UCSD-AML1 (cell line): ENCODE measurements at regions not wholly inside any gene's neighbourhood (a gene's known extent, or its start where the extent isn't known, plus 50 kb on each side); places are given as distances from the start of the nearest gene placed in this dataset.

Experiments used
- DNase-seq: peaks from one replicate; lab custom pipeline; 2025; ENCODE audit not compliant: unreplicated experiment; lab: John Stamatoyannopoulos, UW

- no peak for DNase-seq
These were observed 1126.6 kb downstream of the BRINP3 start for GRCh38 chr1:189350983-189351616.

GRCh38 chr1:189351960-189352359 lies 1125.7 kb downstream of the BRINP3 start:
- DNase-seq, result no peak

GRCh38 chr1:189356206-189356605 lies 1121.5 kb downstream of the BRINP3 start:
- DNase-seq, result no peak

GRCh38 chr1:189357317-189357716 lies 1120.3 kb downstream of the BRINP3 start:
- no peak for DNase-seq

GRCh38 chr1:189369612-189370011 lies 1108.1 kb downstream of the BRINP3 start:
- DNase-seq, result no peak

- no peak for DNase-seq
These were observed 1102.8 kb downstream of the BRINP3 start for GRCh38 chr1:189374816-189375215.

- no peak for DNase-seq
These were observed 1072.2 kb downstream of the BRINP3 start for GRCh38 chr1:189405419-189405818.

- no peak for DNase-seq
These were observed 1067.9 kb downstream of the BRINP3 start for GRCh38 chr1:189409774-189410173.

GRCh38 chr1:189424746-189425331 lies 1052.8 kb downstream of the BRINP3 start:
- no peak for DNase-seq

GRCh38 chr1:189429610-189430009 lies 1048.1 kb downstream of the BRINP3 start:
- DNase-seq, result peak; percentile 8

- DNase-seq, result peak; percentile 5
These were observed 1046.2 kb downstream of the BRINP3 start for GRCh38 chr1:189431447-189431846.

GRCh38 chr1:189432753-189433152 lies 1044.9 kb downstream of the BRINP3 start:
- DNase-seq, result no peak

GRCh38 chr1:189434461-189434860 lies 1043.2 kb downstream of the BRINP3 start:
- DNase-seq, result no peak

- DNase-seq, result no peak
These were observed 1042.3 kb downstream of the BRINP3 start for GRCh38 chr1:189435398-189435797.

- DNase-seq, result no peak
These were observed 1038.9 kb downstream of the BRINP3 start for GRCh38 chr1:189438808-189439207.

- no peak for DNase-seq
These were observed 1014.5 kb downstream of the BRINP3 start for GRCh38 chr1:189463166-189463565.

GRCh38 chr1:189496768-189497167 lies 980.9 kb downstream of the BRINP3 start:
- DNase-seq, result no peak

GRCh38 chr1:189499736-189500135 lies 977.9 kb downstream of the BRINP3 start:
- no peak for DNase-seq

GRCh38 chr1:189500778-189501177 lies 976.9 kb downstream of the BRINP3 start:
- no peak for DNase-seq

- no peak for DNase-seq
These were observed 966.8 kb downstream of the BRINP3 start for GRCh38 chr1:189510827-189511226.

GRCh38 chr1:189513091-189513490 lies 964.6 kb downstream of the BRINP3 start:
- peak; percentile 5 for DNase-seq

GRCh38 chr1:189522441-189522840 lies 955.2 kb downstream of the BRINP3 start:
- DNase-seq, result no peak

- DNase-seq, result no peak
These were observed 953.2 kb downstream of the BRINP3 start for GRCh38 chr1:189524501-189524900.
